ENCODE measurements at regions not wholly inside any gene's neighbourhood (a gene's known extent, or its start where the extent isn't known, plus 50 kb on each side); places are given as distances from the start of the nearest gene placed in this dataset.

GRCh38 chrX:5194806-5195205 lies 1033.9 kb downstream of the NLGN4X start:
- Histone ChIP-seq H3K36me3 (no peaks in the 10 kb centered on the region), H3K27me3 (no peaks in the 10 kb centered on the region), H3K27ac (no peak overlapping the region), H3K9me3 (no peaks in the 10 kb centered on the region), H3K4me1 (no peaks in the 10 kb centered on the region), H3K4me3 (no peak overlapping the region)
- intact Hi-C loops (cut with DNase I; ENCODE audit: low total_unique reads): no loop called here
- TF ChIP-seq, protein P1, sequence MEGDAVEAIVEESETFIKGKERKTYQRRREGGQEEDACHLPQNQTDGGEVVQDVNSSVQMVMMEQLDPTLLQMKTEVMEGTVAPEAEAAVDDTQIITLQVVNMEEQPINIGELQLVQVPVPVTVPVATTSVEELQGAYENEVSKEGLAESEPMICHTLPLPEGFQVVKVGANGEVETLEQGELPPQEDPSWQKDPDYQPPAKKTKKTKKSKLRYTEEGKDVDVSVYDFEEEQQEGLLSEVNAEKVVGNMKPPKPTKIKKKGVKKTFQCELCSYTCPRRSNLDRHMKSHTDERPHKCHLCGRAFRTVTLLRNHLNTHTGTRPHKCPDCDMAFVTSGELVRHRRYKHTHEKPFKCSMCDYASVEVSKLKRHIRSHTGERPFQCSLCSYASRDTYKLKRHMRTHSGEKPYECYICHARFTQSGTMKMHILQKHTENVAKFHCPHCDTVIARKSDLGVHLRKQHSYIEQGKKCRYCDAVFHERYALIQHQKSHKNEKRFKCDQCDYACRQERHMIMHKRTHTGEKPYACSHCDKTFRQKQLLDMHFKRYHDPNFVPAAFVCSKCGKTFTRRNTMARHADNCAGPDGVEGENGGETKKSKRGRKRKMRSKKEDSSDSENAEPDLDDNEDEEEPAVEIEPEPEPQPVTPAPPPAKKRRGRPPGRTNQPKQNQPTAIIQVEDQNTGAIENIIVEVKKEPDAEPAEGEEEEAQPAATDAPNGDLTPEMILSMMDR (IDR thresholded peaks at IDR 0.05): no peak
- DNase-seq: no peak

DNA sequence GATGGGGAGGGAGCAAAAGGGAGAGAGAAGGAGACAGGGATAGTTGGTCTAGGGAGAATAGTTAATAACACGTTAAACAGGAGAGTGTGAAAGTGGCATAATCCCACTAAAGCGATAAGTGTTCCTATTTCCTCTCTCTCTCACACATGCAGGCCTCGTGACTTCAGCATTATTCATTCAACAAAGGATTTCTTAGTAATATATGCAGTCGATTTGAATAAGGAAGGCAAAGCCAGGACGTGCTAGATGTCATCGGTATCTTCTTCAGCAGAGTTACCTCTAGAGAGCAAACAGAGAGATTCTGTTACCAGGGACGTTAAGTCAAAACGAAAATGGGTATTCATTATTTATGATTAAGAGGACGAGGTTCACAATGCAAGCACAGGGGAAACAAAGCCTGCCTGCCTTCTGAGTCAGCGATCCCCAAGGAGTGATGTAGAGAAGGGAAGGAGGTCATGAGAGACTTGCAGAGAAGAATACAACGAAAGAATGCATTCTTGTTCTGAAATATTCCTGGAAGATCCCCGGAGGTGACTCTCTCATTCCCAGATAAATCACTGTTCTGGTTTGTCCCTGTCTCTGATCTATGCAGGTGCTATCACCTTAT lies 1048.4 kb downstream of the NLGN4X start:
- no peaks in the 10 kb centered on the region for H3K27me3 ChIP-seq
- no peak overlapping the region for H3K4me3 ChIP-seq
- no peaks in the 10 kb centered on the region for H3K9me3 ChIP-seq
- no peak for DNase-seq
- no peaks in the 10 kb centered on the region for H3K36me3 ChIP-seq
- H3K4me1 ChIP-seq: no peaks in the 10 kb centered on the region
- TF ChIP-seq, protein P1 (IDR thresholded peaks at IDR 0.05): no peak
- no peak overlapping the region for H3K27ac ChIP-seq
- intact Hi-C loops (cut with DNase I; ENCODE audit: low total_unique reads): no loop called here

DNA sequence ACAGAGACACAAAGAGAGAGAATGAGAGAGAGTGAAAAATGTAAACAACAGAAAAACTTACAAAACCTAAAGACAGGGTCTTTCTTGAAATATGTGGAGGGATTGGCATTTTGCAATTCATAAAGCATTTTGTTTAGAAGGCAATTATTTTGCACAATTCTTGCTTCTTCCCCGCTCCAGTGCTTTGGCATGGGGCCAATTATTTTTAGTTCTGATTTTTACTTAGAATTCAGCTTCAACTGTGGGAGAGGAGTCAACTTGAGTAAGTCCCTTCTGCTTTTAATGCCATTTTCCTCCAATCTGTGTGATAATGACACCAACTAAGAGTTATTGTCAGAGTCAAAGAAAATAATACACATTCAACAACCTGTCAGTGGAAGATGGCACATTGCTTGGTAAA lies 1051.9 kb downstream of the NLGN4X start:
- Histone ChIP-seq H3K27me3 (no peaks in the 10 kb centered on the region), H3K9me3 (no peaks in the 10 kb centered on the region), H3K4me1 (no peaks in the 10 kb centered on the region), H3K27ac (no peak overlapping the region), H3K4me3 (no peak overlapping the region), H3K36me3 (no peaks in the 10 kb centered on the region)
- TF ChIP-seq, protein P1 (IDR thresholded peaks at IDR 0.05): no peak
- DNase-seq: no peak
- intact Hi-C loops (cut with DNase I; ENCODE audit: low total_unique reads): no loop called here

DNA sequence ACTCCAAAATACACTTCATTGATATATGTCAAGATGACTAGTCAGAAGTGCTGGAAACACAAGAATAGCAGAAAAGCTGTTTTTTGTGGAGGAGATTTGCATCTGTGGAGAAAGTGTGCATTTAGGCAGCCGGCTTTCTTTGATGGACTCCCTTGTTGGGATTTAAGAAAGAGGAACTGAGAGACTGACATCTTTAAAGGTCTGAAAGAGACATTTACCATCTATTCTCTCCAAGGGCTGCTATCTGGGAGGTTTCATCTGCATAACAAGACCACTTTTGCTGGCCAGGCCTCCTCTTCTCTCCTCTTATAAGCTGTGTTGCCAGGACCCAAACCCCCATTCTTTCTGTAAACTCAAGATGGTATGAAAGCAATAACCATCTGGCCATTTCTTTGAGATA lies 1065.0 kb downstream of the NLGN4X start:
- Histone ChIP-seq H3K27me3 (no peaks in the 10 kb centered on the region), H3K27ac (no peak overlapping the region), H3K4me3 (no peak overlapping the region), H3K9me3 (no peaks in the 10 kb centered on the region), H3K4me1 (no peaks in the 10 kb centered on the region), H3K36me3 (no peaks in the 10 kb centered on the region)
- intact Hi-C loops (cut with DNase I; ENCODE audit: low total_unique reads): no loop called here
- no peak for DNase-seq
- TF ChIP-seq, protein P1 (IDR thresholded peaks at IDR 0.05): no peak

DNA sequence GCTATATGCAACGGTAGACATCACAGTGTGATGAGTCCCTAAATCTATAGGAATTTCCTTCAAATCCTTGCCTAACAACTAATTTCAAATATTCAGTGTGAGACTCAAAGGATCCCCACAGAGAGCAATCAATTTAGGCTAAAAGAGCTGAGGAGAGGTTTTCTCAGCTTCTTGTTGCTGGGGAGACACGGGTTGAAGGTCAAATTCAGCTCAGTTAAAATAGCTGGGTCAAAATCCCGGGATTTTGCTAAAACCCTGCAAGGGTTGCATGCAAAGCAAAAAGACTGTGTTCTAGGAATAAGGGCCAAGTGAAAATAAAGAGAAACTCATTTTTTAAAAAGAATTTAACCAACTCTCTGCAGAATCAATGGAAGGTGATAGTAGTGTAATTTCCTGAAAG lies 1073.4 kb downstream of the NLGN4X start:
- Histone ChIP-seq H3K4me3 (no peak overlapping the region), H3K27me3 (no peaks in the 10 kb centered on the region), H3K9me3 (no peaks in the 10 kb centered on the region), H3K4me1 (no peaks in the 10 kb centered on the region), H3K27ac (no peak overlapping the region), H3K36me3 (no peaks in the 10 kb centered on the region)
- DNase-seq: no peak
- intact Hi-C loops (cut with DNase I; ENCODE audit: low total_unique reads): no loop called here
- TF ChIP-seq, protein P1 (IDR thresholded peaks at IDR 0.05): no peak

- no peaks in the 10 kb centered on the region for H3K27me3 ChIP-seq
- no peak overlapping the region for H3K27ac ChIP-seq
- intact Hi-C loops (cut with DNase I; ENCODE audit: low total_unique reads): no loop called here
- TF ChIP-seq, protein P1 (IDR thresholded peaks at IDR 0.05): no peak
- no peak for DNase-seq
- no peak overlapping the region for H3K4me3 ChIP-seq
- no peaks in the 10 kb centered on the region for H3K4me1 ChIP-seq
- no peaks in the 10 kb centered on the region for H3K36me3 ChIP-seq
- no peaks in the 10 kb centered on the region for H3K9me3 ChIP-seq
These were observed 1082.7 kb downstream of the NLGN4X start for GRCh38 chrX:5145957-5146356.

All from tibial artery (tissue), 4 donors.